Body of pancreas (tissue), 4 donors: ENCODE measurements at regions not wholly inside any gene's neighbourhood (a gene's known extent, or its start where the extent isn't known, plus 50 kb on each side); places are given as distances from the start of the nearest gene placed in this dataset.

ENCODE experiments used
- CTCF ChIP-seq, 7 experiments: fragments of 450-650 bp in 4 of 7; fragments of 200-600 bp in 3 of 7; sonication (generic) in 3 of 7; IDR thresholded peaks; one replicate each; pipeline ENCODE4 v1.5.1; 2016 to 2019; ENCODE audit warnings: antibody characterized with exemption in 7 of 7
- POLR2A ChIP-seq, 3 donors: fragments of 450-650 bp; IDR thresholded peaks; one replicate each; pipeline ENCODE4 v1.6.1; 2016; ENCODE audit warnings: antibody characterized with exemption in 3 of 3, mild to moderate bottlenecking in 2 of 3

GRCh38 chr14:30242744-30243143 is 315.1 kb upstream of the PRKD1 start:
- no peak for TF ChIP-seq POLR2A (IDR thresholded peaks at IDR 0.05)
- TF ChIP-seq CTCF (IDR thresholded peaks at IDR 0.05) = no peak
